H9 (cell line): ENCODE measurements at regions not wholly inside any gene's neighbourhood (a gene's known extent, or its start where the extent isn't known, plus 50 kb on each side); places are given as distances from the start of the nearest gene placed in this dataset.
A peak's percentile ranks its signal among the peaks of the same experiment; 100 is the strongest.

ENCODE experiments used
- DNase-seq: peaks from one replicate; pipeline ENCODE4 v3.0.0-alpha.2; 2017
- H2AFZ ChIP-seq: one replicate; pipeline ENCODE4 v1.6.1; 2013; ENCODE audit warnings: mild to moderate bottlenecking, low read length, control low read depth, moderate library complexity
- H2AK5ac ChIP-seq: 2 replicates; pipeline ENCODE4 v1.6.1; 2013; ENCODE audit warnings: low read length, control low read depth, mixed read lengths; ENCODE audit not compliant: insufficient read length
- H2BK120ac ChIP-seq: one replicate; pipeline ENCODE4 v1.6.1; 2013; ENCODE audit warnings: low read depth, mild to moderate bottlenecking, low read length, control low read depth, inconsistent platforms; ENCODE audit not compliant: poor library complexity, severe bottlenecking
- H2BK12ac ChIP-seq: 2 replicates; pipeline ENCODE4 v1.6.1; 2013; ENCODE audit warnings: low read length, control low read depth, mixed read lengths, low read depth; ENCODE audit not compliant: insufficient read length
- H2BK15ac ChIP-seq: 2 replicates; pipeline ENCODE4 v1.6.1; 2013; ENCODE audit warnings: low read depth, low read length, control low read depth
- H2BK20ac ChIP-seq: one replicate; pipeline ENCODE4 v1.6.1; 2013; ENCODE audit warnings: low read depth, mild to moderate bottlenecking, low read length, control low read depth, inconsistent platforms; ENCODE audit not compliant: poor library complexity, severe bottlenecking
- H2BK5ac ChIP-seq: 2 replicates; pipeline ENCODE4 v1.6.1; 2013; ENCODE audit warnings: low read length, control low read depth, mixed read lengths; ENCODE audit not compliant: insufficient read length
- H3K14ac ChIP-seq: 2 replicates; pipeline ENCODE4 v1.6.1; 2013; ENCODE audit warnings: low read length, control low read depth; ENCODE audit not compliant: insufficient read depth
- H3K18ac ChIP-seq: 2 replicates; pipeline ENCODE4 v1.6.1; 2013; ENCODE audit warnings: low read depth, mild to moderate bottlenecking, mixed read lengths, low read length, control low read depth; ENCODE audit not compliant: insufficient read length
- H3K23ac ChIP-seq: 2 replicates; pipeline ENCODE4 v1.6.1; 2013; ENCODE audit warnings: low read length, control low read depth, mixed read lengths, low read depth; ENCODE audit not compliant: insufficient read length
- H3K23me2 ChIP-seq: 2 replicates; pipeline ENCODE4 v1.6.1; 2013; ENCODE audit warnings: low read depth, mild to moderate bottlenecking, mixed read lengths, low read length, control low read depth; ENCODE audit not compliant: insufficient read length, poor library complexity, severe bottlenecking
- H3K27ac ChIP-seq: 2 replicates; pipeline ENCODE4 v1.5.1; 2013; ENCODE audit warnings: low read length, control low read depth, mixed read lengths, low read depth; ENCODE audit not compliant: insufficient read length
- H3K27me3 ChIP-seq: 2 replicates; pipeline ENCODE4 v1.6.1; 2013; ENCODE audit warnings: low read length, control low read depth, inconsistent platforms; ENCODE audit not compliant: insufficient read depth
- H3K4ac ChIP-seq: 2 replicates; pipeline ENCODE4 v1.6.1; 2013; ENCODE audit warnings: low read depth, mild to moderate bottlenecking, control low read depth, inconsistent platforms, low read length, moderate library complexity
- H3K4me1 ChIP-seq: 2 replicates; pipeline ENCODE4 v1.6.1; 2013; ENCODE audit warnings: low read length, control low read depth, inconsistent platforms; ENCODE audit not compliant: insufficient read depth
- H3K4me2 ChIP-seq: 2 replicates; pipeline ENCODE4 v1.6.1; 2013; ENCODE audit warnings: low read length, control low read depth, mixed read lengths; ENCODE audit not compliant: insufficient read length, insufficient read depth
- H3K56ac ChIP-seq: 2 replicates; pipeline ENCODE4 v1.6.1; 2013; ENCODE audit warnings: low read depth, mild to moderate bottlenecking, mixed read lengths, low read length, control low read depth; ENCODE audit not compliant: insufficient read length
- H3K79me1 ChIP-seq: 2 replicates; pipeline ENCODE4 v1.6.1; 2013; ENCODE audit warnings: low read depth, mild to moderate bottlenecking, moderate library complexity, low read length, control low read depth, inconsistent platforms; ENCODE audit not compliant: insufficient read depth, poor library complexity, severe bottlenecking
- H3K79me2 ChIP-seq: 2 replicates; pipeline ENCODE4 v1.6.1; 2013; ENCODE audit warnings: low read length, control low read depth, inconsistent platforms; ENCODE audit not compliant: insufficient read depth
- H3K9ac ChIP-seq: 2 replicates; pipeline ENCODE4 v1.6.1; 2013; ENCODE audit warnings: low read length, control low read depth, mixed read lengths; ENCODE audit not compliant: insufficient read length; ENCODE audit errors: extremely low read depth
- H3K9me3 ChIP-seq: one replicate; pipeline ENCODE4 v1.6.1; 2013; ENCODE audit warnings: low read depth, low read length, inconsistent platforms; ENCODE audit not compliant: control insufficient read depth
- H3T11ph ChIP-seq: one replicate; pipeline ENCODE4 v1.6.1; 2013; ENCODE audit warnings: mild to moderate bottlenecking, low read length, control low read depth, inconsistent platforms
- H4K20me1 ChIP-seq: one replicate; pipeline ENCODE4 v1.6.1; 2013; ENCODE audit not compliant: control insufficient read depth, insufficient read length, insufficient read depth
- H4K5ac ChIP-seq: 2 replicates; pipeline ENCODE4 v1.6.1; 2013; ENCODE audit warnings: low read depth, mild to moderate bottlenecking, mixed read lengths, low read length, control low read depth; ENCODE audit not compliant: insufficient read length
- H4K8ac ChIP-seq: replicated peaks from 2 replicates; pipeline ENCODE4 v1.6.1; 2013; ENCODE audit warnings: low read length, control low read depth, mixed read lengths, low read depth; ENCODE audit not compliant: insufficient read length
- H4K91ac ChIP-seq: 2 replicates; pipeline ENCODE4 v1.6.1; 2013; ENCODE audit warnings: low read depth, mild to moderate bottlenecking, moderate library complexity, mixed read lengths, low read length, control low read depth; ENCODE audit not compliant: insufficient read length
- H3K27ac Mint-ChIP-seq, 3 experiments: 2 replicates in 2 of 3; 3 replicates in 1 of 3; pipeline ENCODE4 v1.8.0; 2020 to 2021; ENCODE audit warnings: mixed read lengths in 3 of 3, mild to moderate bottlenecking in 1 of 3, moderate library complexity in 1 of 3
- H3K27me3 Mint-ChIP-seq: 2 replicates; pipeline ENCODE4 v1.8.0; 2021; ENCODE audit warnings: low read depth, mild to moderate bottlenecking, moderate library complexity, mixed read lengths
- H3K36me3 Mint-ChIP-seq, 3 experiments: 2 replicates in 2 of 3; 3 replicates in 1 of 3; pipeline ENCODE4 v1.8.0; 2020 to 2021; ENCODE audit warnings: low read depth in 3 of 3, mixed read lengths in 3 of 3; ENCODE audit not compliant: insufficient read depth in 1 of 3
- H3K4me1 Mint-ChIP-seq, 2 experiments: 2 replicates each; pipeline ENCODE4 v1.8.0; 2020; ENCODE audit warnings: mixed read lengths in 2 of 2
- H3K4me3 Mint-ChIP-seq, 2 experiments: 2 replicates in 1 of 2; 3 replicates in 1 of 2; pipeline ENCODE4 v1.8.0; 2020 to 2021; ENCODE audit warnings: mild to moderate bottlenecking in 2 of 2, mixed read lengths in 2 of 2, moderate library complexity in 1 of 2
- H3K9me3 Mint-ChIP-seq, 2 experiments: 2 replicates in 1 of 2; 3 replicates in 1 of 2; pipeline ENCODE4 v1.8.0; 2020; ENCODE audit warnings: mild to moderate bottlenecking in 2 of 2, mixed read lengths in 2 of 2, moderate library complexity in 1 of 2
- WGBS: extraction: QIAGEN DNeasy Blood & Tissue Kit; methylation state at CpG from one replicate; pipeline ENCODE4 v1.1.7; 2013; ENCODE audit warnings: missing lambda C conversion rate, low lambda C conversion rate, mixed read lengths; ENCODE audit not compliant: insufficient read length; ENCODE audit errors: extremely low coverage; 5-methylcytosine and 5-hydroxymethylcytosine counted together
- TF ChIP-seq, protein P1 (sequence below): fragments of 200-600 bp; sonication (generic); conservative IDR thresholded peaks from 3 replicates; pipeline ENCODE4 v1.8.0; 2021; ENCODE audit warnings: antibody characterized with exemption, mild to moderate bottlenecking

DNA sequence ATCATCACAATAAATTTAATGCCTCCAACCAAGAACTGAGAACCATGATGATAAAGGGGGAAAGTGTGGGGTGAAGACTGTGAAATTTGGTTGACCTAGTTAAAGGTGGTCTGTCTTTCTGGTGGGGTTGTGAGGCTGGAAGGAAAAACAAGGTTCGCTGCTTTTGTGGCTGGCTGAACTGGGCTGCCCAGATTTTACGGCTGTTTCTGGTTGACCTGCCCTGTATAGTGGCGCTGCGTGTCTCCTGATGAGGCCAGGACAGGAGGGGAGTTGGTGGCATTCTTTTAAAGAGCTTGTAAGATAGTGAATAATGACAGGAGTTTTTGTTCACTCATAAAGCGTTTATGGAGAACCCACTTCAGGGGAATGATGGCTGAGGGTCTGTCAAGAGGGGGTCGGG, 101.8 kb downstream of the CYP26A1 start:
- H3K27ac Mint-ChIP-seq = 0 out of 7 replicates have a peak overlapping the region, but pooled peaks of 1 of the 3 experiments have one; percentile 6

More for the DNA sequence above, 101.8 kb downstream of the CYP26A1 start:
- no peak overlapping the region for H3K23ac ChIP-seq
- H3K4me3 Mint-ChIP-seq = no peak overlapping the region
- H3K79me2 ChIP-seq = no peaks in the 10 kb centered on the region
- H4K20me1 ChIP-seq = no peaks in the 10 kb centered on the region
- H3K79me1 ChIP-seq = no peaks in the 10 kb centered on the region
- peaks cover 12 to 15% of the 10 kb centered on the region in 2 experiments for H3K9me3 Mint-ChIP-seq
- no peak overlapping the region for H3K4me2 ChIP-seq
- H4K8ac ChIP-seq = no peak overlapping the region
- H2BK120ac ChIP-seq = no peak overlapping the region
- H3K36me3 Mint-ChIP-seq = peaks cover 7 to 18% (median 9%) of the 10 kb centered on the region in 3 experiments
- WGBS = no CpG with 5 or more reads among the region's 6 CpGs
- no peak overlapping the region for H2BK15ac ChIP-seq
- no peak overlapping the region for H2AK5ac ChIP-seq
- DNase-seq = no peak
- no peak overlapping the region for H3K4ac ChIP-seq
- TF ChIP-seq, protein P1, sequence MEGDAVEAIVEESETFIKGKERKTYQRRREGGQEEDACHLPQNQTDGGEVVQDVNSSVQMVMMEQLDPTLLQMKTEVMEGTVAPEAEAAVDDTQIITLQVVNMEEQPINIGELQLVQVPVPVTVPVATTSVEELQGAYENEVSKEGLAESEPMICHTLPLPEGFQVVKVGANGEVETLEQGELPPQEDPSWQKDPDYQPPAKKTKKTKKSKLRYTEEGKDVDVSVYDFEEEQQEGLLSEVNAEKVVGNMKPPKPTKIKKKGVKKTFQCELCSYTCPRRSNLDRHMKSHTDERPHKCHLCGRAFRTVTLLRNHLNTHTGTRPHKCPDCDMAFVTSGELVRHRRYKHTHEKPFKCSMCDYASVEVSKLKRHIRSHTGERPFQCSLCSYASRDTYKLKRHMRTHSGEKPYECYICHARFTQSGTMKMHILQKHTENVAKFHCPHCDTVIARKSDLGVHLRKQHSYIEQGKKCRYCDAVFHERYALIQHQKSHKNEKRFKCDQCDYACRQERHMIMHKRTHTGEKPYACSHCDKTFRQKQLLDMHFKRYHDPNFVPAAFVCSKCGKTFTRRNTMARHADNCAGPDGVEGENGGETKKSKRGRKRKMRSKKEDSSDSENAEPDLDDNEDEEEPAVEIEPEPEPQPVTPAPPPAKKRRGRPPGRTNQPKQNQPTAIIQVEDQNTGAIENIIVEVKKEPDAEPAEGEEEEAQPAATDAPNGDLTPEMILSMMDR = no peak
- no peak overlapping the region for H3K27ac ChIP-seq
- H2BK5ac ChIP-seq = no peak overlapping the region
- no peaks in the 10 kb centered on the region for H3K27me3 ChIP-seq
- peaks cover 5 to 9% of the 10 kb centered on the region in 2 experiments for H3K4me1 Mint-ChIP-seq
- no peak overlapping the region for H2AFZ ChIP-seq
- no peak overlapping the region for H2BK20ac ChIP-seq
- no peak overlapping the region for H4K91ac ChIP-seq
- no peaks in the 10 kb centered on the region for H3K9me3 ChIP-seq
- H3K23me2 ChIP-seq = no peaks in the 10 kb centered on the region
- peaks cover 4% of the 10 kb centered on the region for H3K27me3 Mint-ChIP-seq
- H3T11ph ChIP-seq = no peak overlapping the region
- no peak overlapping the region for H2BK12ac ChIP-seq
- H3K56ac ChIP-seq = no peak overlapping the region
- H3K9ac ChIP-seq = no peak overlapping the region
- no peak overlapping the region for H4K5ac ChIP-seq
- H3K4me1 ChIP-seq = no peaks in the 10 kb centered on the region
- H3K18ac ChIP-seq = no peak overlapping the region
- no peak overlapping the region for H3K14ac ChIP-seq
